B cell (primary cell): ENCODE measurements at regions not wholly inside any gene's neighbourhood (a gene's known extent, or its start where the extent isn't known, plus 50 kb on each side); places are given as distances from the start of the nearest gene placed in this dataset.

Source experiments
- ATAC-seq: fragments of 200-7000 bp; cut with Tn5 transposase; one replicate; pipeline ENCODE4 v1.10.0; 2021; ENCODE audit warnings: low read depth, mild to moderate bottlenecking, moderate number of reproducible peaks, moderate library complexity
- CTCF ChIA-PET: fragments of 350-600 bp; sonication (Branson Sonifier 250); formaldehyde crosslinking; loops from one replicate; lab custom pipeline; 2021; ENCODE audit warnings: antibody characterized with exemption, inconsistent platforms; lab: Charles Lee
- POLR2A ChIA-PET: fragments of 350-600 bp; sonication (Branson Sonifier 250); formaldehyde crosslinking; loops from one replicate; lab custom pipeline; 2021; ENCODE audit warnings: antibody characterized with exemption; lab: Charles Lee
- DNase-seq: peaks from one replicate; pipeline ENCODE4 v3.0.0; 2013
- H2AFZ ChIP-seq: 2 replicates; pipeline ENCODE4 v1.6.1; 2012; ENCODE audit warnings: mild to moderate bottlenecking, low read depth, low read length; ENCODE audit not compliant: insufficient read depth, poor library complexity, severe bottlenecking
- H3K27ac ChIP-seq, 2 donors: 1 replicate in 1 of 2; 2 replicates in 1 of 2; pipeline ENCODE4 v1.5.1; 2012 to 2013; ENCODE audit warnings: low read length in 2 of 2, mild to moderate bottlenecking in 2 of 2, moderate library complexity in 1 of 2
- H3K27me3 ChIP-seq, 4 experiments: fragments of 200-600 bp in 1 of 4; sonication (generic) in 1 of 4; replicated peaks in 1 of 4; 1 replicate in 2 of 4; 2 replicates in 2 of 4; pipeline versions ENCODE4 v1.6.1 to v1.7.0; 2013 to 2016; ENCODE audit warnings: low read length in 3 of 4, mild to moderate bottlenecking in 2 of 4, mixed read lengths in 1 of 4, moderate library complexity in 1 of 4; ENCODE audit not compliant: insufficient read depth in 4 of 4, control insufficient read depth in 3 of 4; ENCODE audit errors: control extremely low read depth in 1 of 4
- H3K36me3 ChIP-seq, 2 experiments: replicated peaks in 1 of 2; 1 replicate in 1 of 2; 2 replicates in 1 of 2; pipeline versions ENCODE4 v1.6.1 to v1.7.1; 2013; ENCODE audit warnings: low read length in 1 of 2; ENCODE audit not compliant: insufficient read depth in 2 of 2, control insufficient read depth in 1 of 2; ENCODE audit errors: control extremely low read depth in 1 of 2, extremely low read depth in 1 of 2
- H3K4me1 ChIP-seq, 2 donors: fragments of 200-600 bp in 1 of 2; sonication (generic) in 1 of 2; 1 replicate in 1 of 2; 2 replicates in 1 of 2; pipeline versions ENCODE4 v1.5.1 to v1.6.1; 2013 to 2017; ENCODE audit warnings: low read length in 2 of 2; ENCODE audit not compliant: control insufficient read depth in 2 of 2, insufficient read depth in 2 of 2
- H3K4me2 ChIP-seq: replicated peaks from 2 replicates; pipeline ENCODE3; 2012; ENCODE audit warnings: mild to moderate bottlenecking, low read depth, low read length; ENCODE audit not compliant: poor library complexity, severe bottlenecking
- H3K4me3 ChIP-seq, 5 experiments: fragments of 200-600 bp in 1 of 5; sonication (generic) in 1 of 5; 1 replicate in 3 of 5; 2 replicates in 2 of 5; pipeline versions ENCODE4 v1.5.1 to v1.7.0; 2011 to 2016; ENCODE audit warnings: low read length in 4 of 5, mild to moderate bottlenecking in 4 of 5, low read depth in 2 of 5, control low read depth in 1 of 5, moderate library complexity in 1 of 5; ENCODE audit not compliant: insufficient read depth in 1 of 5; ENCODE audit errors: control extremely low read depth in 1 of 5, extremely low read depth in 1 of 5
- H3K79me2 ChIP-seq: fragments of 200-600 bp; sonication (generic); one replicate; pipeline ENCODE4 v1.6.0; 2016; ENCODE audit warnings: low read length; ENCODE audit not compliant: control insufficient read depth, insufficient read depth
- H3K9ac ChIP-seq: fragments of 200-600 bp; sonication (generic); 2 replicates; pipeline ENCODE4 v1.6.1; 2017; ENCODE audit warnings: mild to moderate bottlenecking, low read length, moderate library complexity
- H3K9me3 ChIP-seq, 3 donors: one replicate each; pipeline versions ENCODE4 v1.6.1 to v1.7.1; 2013; ENCODE audit warnings: low read length in 2 of 3; ENCODE audit not compliant: control insufficient read depth in 2 of 3, insufficient read depth in 1 of 3; ENCODE audit errors: control extremely low read depth in 1 of 3
- H4K20me1 ChIP-seq: 2 replicates; pipeline ENCODE4 v1.6.0; 2012; ENCODE audit warnings: mild to moderate bottlenecking, low read length; ENCODE audit not compliant: insufficient read depth, control insufficient read depth, poor library complexity, severe bottlenecking
- H3K27ac Mint-ChIP-seq: one replicate; pipeline ENCODE4 v1.8.0; 2021; ENCODE audit warnings: mixed read lengths
- H3K27me3 Mint-ChIP-seq: one replicate; pipeline ENCODE4 v1.8.0; 2021; ENCODE audit warnings: mixed read lengths
- H3K4me1 Mint-ChIP-seq: one replicate; pipeline ENCODE4 v1.8.0; 2021; ENCODE audit warnings: mixed read lengths
- H3K4me3 Mint-ChIP-seq: one replicate; pipeline ENCODE4 v1.8.0; 2021; ENCODE audit warnings: mixed read lengths
- H3K9me3 Mint-ChIP-seq: one replicate; pipeline ENCODE4 v1.8.0; 2022; ENCODE audit warnings: mixed read lengths; ENCODE audit not compliant: insufficient read depth
- EZH2 ChIP-seq: IDR thresholded peaks from 2 replicates; pipeline ENCODE4 v1.6.1; 2012; ENCODE audit warnings: borderline replicate concordance, low read depth, mild to moderate bottlenecking, moderate library complexity, low read length; ENCODE audit not compliant: insufficient read depth, poor library complexity, severe bottlenecking
- WGBS: methylation state at CpG from one replicate; pipeline ENCODE4 v1.1.5; 2013; ENCODE audit warnings: missing lambda C conversion rate; ENCODE audit not compliant: insufficient coverage; 5-methylcytosine and 5-hydroxymethylcytosine counted together
- intact Hi-C: fragments of 100-400 bp; cut with micrococcal nuclease; formaldehyde crosslinking; loops from one replicate; pipeline ENCODE4 v1.10.0; 2022
- TF ChIP-seq, protein P1 (sequence below): fragments of 200-600 bp; IDR thresholded peaks from one replicate; pipeline ENCODE4 v1.8.0; 2022; ENCODE audit warnings: antibody characterized with exemption, mild to moderate bottlenecking

GRCh38 chr6:163827143-163827542 is 412.6 kb downstream of the QKI start:
- CTCF ChIA-PET, result no interaction called here
- peaks cover 25% of the 10 kb centered on the region for H3K27me3 Mint-ChIP-seq
- no peak overlapping the region for H3K9ac ChIP-seq
- no peaks in the 10 kb centered on the region for H3K4me1 ChIP-seq
- peaks cover 0 to 12% (median 3%) of the 10 kb centered on the region in 4 experiments for H3K27me3 ChIP-seq
- POLR2A ChIA-PET, result no interaction called here
- no peak overlapping the region for H3K27ac Mint-ChIP-seq
- no peak overlapping the region for H3K4me2 ChIP-seq
- no peak overlapping the region for H3K4me3 Mint-ChIP-seq
- no peaks in the 10 kb centered on the region for H3K4me1 Mint-ChIP-seq
- no peak for DNase-seq
- ATAC-seq, result no peak
- no peak for TF ChIP-seq EZH2
- TF ChIP-seq, protein P1, sequence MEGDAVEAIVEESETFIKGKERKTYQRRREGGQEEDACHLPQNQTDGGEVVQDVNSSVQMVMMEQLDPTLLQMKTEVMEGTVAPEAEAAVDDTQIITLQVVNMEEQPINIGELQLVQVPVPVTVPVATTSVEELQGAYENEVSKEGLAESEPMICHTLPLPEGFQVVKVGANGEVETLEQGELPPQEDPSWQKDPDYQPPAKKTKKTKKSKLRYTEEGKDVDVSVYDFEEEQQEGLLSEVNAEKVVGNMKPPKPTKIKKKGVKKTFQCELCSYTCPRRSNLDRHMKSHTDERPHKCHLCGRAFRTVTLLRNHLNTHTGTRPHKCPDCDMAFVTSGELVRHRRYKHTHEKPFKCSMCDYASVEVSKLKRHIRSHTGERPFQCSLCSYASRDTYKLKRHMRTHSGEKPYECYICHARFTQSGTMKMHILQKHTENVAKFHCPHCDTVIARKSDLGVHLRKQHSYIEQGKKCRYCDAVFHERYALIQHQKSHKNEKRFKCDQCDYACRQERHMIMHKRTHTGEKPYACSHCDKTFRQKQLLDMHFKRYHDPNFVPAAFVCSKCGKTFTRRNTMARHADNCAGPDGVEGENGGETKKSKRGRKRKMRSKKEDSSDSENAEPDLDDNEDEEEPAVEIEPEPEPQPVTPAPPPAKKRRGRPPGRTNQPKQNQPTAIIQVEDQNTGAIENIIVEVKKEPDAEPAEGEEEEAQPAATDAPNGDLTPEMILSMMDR, result no peak
- intact Hi-C loops, result no loop called here
- no CpG with 5 or more reads among the region's 2 CpGs for WGBS
- no peak overlapping the region for H3K27ac ChIP-seq
- no peaks in the 10 kb centered on the region for H4K20me1 ChIP-seq
- no peaks in the 10 kb centered on the region for H3K36me3 ChIP-seq
- H3K9me3 Mint-ChIP-seq, result peaks cover 2% of the 10 kb centered on the region
- no peaks in the 10 kb centered on the region for H3K79me2 ChIP-seq
- no peak overlapping the region for H3K4me3 ChIP-seq
- H3K9me3 ChIP-seq, result no peaks in the 10 kb centered on the region
- H2AFZ ChIP-seq, result no peak overlapping the region

- peaks cover 0 to 9% (median 3%) of the 10 kb centered on the region in 4 experiments for H3K27me3 ChIP-seq
- Mint-ChIP-seq H3K9me3 (peaks cover 2% of the 10 kb centered on the region), H3K4me1 (no peaks in the 10 kb centered on the region), H3K27ac (no peak overlapping the region), H3K27me3 (peaks cover 25% of the 10 kb centered on the region), H3K4me3 (no peak overlapping the region)
- ATAC-seq, result no peak
- DNase-seq, result no peak
- CTCF ChIA-PET, result no interaction called here
- no peak overlapping the region for H3K4me3 ChIP-seq
- no peaks in the 10 kb centered on the region for H3K79me2 ChIP-seq
- TF ChIP-seq, protein P1, result no peak
- TF ChIP-seq EZH2, result no peak
- H3K9me3 ChIP-seq, result no peaks in the 10 kb centered on the region
- 89% methylated on average over 5 of the region's 8 CpGs for WGBS
- H3K36me3 ChIP-seq, result no peaks in the 10 kb centered on the region
- no peaks in the 10 kb centered on the region for H4K20me1 ChIP-seq
- no peak overlapping the region for H3K27ac ChIP-seq
- H3K9ac ChIP-seq, result no peak overlapping the region
- POLR2A ChIA-PET, result no interaction called here
- intact Hi-C loops, result no loop called here
- H3K4me2 ChIP-seq, result no peak overlapping the region
- H3K4me1 ChIP-seq, result no peaks in the 10 kb centered on the region
- H2AFZ ChIP-seq, result no peak overlapping the region
Observed at GRCh38 chr6:163826629-163827028, 412.1 kb downstream of the QKI start.
